Mucosa of gallbladder (tissue), 1 donor: ENCODE measurements at regions not wholly inside any gene's neighbourhood (a gene's known extent, or its start where the extent isn't known, plus 50 kb on each side); places are given as distances from the start of the nearest gene placed in this dataset.

Experiments
- DNase-seq: peaks from one replicate; pipeline ENCODE4 v3.0.0-alpha.2; 2020; ENCODE audit warnings: low spot score
- donor health status: DM: no; HTN: no; CAD: no.

DNA sequence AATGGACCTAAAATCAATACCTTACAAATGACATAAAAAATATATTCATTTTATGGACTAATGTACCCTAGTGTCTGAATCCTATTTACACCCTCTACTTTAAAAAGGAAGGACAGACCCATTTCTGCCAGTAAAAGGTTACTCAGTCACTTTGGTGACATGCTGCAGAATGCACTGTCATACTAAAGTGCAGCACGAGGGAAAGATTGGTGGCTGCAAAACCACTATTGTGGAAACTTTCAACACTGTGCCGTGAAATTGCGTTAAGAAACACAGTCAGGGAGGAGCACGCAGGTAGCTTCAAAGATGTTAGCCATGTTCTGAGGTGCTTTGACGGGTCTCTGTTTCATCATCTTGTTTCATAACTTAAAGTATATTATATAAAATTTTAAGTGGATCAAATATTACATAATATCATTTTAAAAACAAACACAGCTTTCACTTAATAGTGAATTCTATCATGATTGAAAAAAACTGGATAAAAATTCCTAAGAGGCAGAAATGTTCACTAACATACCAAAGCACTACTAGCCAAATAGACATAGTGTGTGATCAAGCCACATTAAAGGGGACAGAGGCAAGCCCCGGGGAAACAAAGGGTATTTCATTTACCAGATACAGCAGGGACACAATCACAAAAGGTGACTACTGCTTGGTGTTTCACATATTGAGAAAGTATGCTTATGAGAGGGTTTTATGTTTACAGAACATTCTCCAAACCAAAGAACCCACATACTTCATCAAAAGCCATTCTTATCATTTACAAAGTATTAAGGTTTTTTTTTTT is 330.8 kb upstream of the SOX5 start:
- no peak for DNase-seq

DNA sequence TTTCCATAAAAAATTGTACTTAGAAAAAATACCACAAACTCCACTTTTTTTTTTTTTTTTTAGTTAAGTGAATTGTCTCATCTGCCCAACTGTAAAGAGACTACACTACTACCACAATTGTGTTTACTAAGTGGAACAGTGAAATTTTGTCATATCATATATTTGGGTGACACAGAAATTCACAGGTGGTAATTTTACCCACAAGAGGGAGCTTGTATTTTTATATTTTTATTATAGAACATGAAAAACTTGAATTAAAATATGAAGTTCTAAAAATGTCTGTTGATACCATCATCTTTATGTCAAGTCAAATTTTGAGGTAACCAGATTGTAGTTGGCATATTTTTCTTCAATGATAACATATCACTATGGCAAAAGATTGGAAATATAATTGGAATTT is 329.4 kb upstream of the SOX5 start:
- DNase-seq, result no peak

DNA sequence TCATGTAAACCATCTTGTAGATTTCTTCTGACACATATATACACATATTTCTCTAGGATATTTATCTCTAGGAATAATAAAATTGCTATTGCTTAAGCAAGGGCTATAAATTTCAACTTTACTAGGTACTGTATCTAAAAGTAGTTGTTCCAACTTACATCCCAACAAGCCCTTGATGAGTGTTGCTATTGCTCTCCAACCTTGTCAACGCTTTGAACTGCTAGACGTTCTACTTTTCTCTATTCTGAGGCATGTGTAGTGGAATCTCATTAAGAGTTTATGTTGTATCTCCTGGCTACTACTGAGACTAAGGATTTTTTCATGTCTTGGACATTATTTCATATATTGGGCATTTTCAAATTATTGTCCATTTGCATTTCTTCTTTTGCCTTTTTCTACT is 321.5 kb upstream of the SOX5 start:
- no peak for DNase-seq

DNA sequence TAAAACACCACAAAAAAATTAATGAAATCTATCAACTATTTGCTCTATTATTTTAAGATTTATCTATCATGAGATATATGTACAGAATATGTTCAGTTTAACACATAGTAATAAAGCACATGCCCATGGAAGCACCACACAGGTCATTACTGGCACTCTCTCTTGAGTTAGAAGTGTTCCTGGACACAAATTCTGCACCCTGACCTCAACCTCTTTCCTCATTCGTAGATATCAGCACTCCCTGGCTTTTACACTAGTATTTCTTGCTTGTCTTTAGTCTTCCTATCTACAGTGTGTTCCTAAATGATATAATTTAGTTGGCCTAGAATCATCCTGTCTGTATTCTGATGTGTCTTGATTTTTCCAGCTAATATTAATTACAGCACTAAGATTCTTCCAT is 321.0 kb upstream of the SOX5 start:
- DNase-seq, result no peak

DNA sequence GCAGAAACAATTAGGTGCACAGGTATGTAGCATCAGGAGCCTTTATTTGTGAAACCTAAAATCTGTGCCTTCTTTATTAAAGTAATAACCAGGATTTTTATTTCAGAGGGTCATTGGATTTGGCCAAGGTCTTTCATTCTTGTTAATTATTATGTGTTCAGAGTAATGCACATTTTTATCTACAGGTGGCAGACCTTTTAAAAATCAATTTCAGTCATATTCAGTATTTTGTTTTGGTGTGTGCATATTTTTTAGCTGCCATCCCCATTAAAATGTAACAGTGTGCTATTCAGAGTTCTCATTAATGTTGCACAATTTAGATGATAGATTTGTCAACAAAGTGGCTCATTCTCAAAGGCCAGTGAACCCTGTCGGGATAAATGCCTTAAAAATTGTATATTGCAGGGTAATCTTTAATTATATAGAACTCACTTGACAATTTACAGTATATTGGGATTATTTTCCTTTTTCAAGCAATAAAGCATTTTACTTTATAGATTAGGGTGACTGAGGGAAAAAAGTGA is 319.3 kb upstream of the SOX5 start:
- DNase-seq, result no peak

DNA sequence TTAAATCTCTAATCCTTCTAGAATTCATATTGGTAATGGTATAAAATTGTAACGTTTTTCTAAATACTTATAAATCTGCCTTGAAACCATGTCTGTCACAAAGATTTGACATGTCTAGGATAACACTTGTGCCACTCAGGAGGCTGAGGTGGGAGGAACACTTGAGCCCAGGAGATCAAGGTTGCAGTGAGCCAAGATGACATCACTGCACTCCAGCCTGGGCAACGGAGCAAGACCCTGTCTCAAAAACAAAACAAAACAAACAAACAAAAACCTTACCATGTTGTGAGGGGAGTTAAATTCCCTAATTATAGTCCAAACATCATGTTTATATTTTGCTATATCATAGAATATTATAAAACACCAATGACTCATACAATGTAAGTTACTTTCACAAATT is 317.5 kb upstream of the SOX5 start:
- DNase-seq, result no peak

DNA sequence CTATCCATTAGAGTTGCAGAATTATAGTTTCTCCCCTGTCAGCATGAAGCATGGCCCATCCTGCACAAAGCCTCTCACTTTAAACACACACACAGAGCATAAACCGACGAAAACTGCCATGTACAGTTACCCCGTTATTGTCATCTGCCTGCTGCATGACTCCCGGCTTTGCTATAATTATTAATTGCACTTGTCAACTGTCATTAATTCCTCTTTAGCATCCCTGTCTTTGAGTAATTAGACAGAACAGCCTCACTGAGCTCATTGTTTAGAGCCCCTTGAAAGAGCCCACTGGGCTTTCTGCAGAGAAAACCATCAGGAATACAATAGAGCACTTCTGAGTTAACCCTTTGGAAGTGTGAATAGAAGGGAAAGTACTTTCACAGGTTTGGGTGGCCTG is 307.2 kb upstream of the SOX5 start:
- no peak for DNase-seq

DNA sequence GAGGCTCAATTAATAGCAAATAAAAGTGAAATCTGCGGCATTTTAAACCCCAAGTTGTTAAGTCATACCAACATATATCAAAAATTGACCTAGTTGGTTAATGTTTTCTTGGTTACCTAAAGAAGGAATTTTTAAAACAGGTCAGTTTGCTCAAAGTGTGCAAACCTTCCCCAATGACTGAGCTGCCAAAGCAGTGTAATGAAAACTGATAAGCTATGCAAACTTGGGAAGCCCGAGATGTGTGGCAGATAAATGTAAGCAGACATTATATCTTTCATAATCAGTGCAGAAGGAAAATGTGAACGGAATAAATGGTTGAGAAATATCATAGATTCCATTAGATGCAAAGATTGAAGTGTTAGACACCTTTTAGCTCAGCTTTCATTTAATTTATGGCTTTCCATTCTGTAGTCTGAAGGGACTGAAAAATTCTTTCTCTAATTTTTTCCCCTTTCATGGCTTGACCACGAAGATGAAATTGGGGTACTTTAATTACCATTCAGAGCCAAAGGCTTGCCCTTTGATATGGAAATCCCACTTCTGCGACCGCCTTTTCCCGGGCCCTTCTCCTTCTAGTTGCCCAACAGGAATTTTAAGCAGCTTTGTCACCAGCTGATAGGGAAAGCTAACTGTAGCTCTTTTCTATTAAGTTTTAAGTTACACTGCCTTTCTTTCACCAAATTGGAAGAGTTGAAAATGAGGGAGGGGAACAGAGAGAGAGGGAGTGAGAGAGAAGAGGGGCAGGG is 306.6 kb upstream of the SOX5 start:
- no peak for DNase-seq

DNA sequence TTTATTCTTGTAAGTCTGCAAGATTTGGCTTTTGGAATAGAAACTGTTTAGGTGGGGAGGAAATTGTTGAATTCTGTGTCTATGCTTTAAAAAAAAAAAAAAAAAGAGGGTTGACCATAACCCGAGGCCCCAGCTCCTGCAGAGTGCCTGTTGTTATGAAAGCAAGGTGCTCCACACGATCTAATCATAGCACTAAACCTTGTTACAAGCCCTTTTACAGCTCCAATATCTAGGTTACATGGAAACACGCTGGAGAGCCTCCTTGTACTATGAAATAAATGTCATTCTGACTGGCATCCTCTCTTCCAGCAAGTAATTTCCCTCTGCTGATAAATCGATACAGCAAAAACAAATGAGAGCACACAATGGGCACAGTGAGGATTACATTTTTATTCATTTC is 303.1 kb upstream of the SOX5 start:
- DNase-seq, result no peak

DNA sequence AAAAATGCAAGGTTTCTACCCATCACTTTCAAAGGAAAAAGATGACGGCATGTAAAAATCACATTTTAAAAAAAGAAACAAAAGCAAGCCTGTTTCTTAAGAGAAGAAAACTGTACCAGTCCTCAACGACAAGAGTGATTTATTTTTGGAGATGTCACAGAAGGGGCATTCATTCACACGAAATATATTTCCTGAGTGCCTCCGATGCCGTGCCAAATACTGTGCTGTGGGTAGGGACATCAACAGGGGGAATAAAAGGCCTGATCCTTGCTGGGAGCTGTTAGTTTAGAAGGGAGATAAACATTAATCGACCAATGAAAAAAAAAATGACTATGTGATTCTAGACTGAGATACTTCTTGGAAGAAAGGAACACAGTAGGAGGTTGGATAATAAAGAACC is 297.5 kb upstream of the SOX5 start:
- no peak for DNase-seq

DNA sequence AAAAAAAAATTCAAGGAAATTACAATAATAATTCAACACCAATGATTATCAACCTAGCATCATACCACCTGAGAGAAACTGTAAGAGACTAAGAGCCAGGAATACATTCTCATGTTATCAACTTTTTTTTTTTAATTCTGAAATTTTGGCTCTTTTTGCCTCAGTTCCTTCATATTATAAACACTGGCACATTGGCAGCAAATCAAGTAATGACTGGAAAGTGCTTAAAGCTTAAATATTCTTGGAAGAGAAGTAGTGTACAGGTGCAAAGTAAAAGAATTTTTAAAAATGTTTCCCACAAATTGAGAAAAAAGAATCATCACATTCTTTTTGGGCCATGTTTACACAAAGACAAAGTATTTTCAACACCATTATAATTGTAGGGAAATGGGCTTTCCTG is 296.9 kb upstream of the SOX5 start:
- no peak for DNase-seq

DNA sequence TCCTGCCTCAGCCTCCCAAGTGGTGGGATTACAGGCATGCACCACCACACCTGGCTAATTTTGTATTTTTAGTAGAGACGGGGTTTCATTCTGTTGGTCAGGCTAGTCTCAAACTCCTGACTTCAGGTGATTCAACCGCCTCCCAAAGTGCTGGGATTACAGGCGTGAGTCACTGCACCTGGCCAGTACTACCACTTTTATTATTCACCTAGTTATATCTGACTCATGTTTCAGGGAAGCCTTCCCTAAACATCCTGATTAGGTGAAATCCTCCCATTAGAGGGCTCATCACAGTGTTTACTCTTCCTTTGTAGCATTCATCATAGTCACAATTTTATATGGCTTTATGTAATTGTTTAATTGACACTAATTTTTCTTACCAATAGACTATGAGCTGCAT is 295.3 kb upstream of the SOX5 start:
- no peak for DNase-seq

DNA sequence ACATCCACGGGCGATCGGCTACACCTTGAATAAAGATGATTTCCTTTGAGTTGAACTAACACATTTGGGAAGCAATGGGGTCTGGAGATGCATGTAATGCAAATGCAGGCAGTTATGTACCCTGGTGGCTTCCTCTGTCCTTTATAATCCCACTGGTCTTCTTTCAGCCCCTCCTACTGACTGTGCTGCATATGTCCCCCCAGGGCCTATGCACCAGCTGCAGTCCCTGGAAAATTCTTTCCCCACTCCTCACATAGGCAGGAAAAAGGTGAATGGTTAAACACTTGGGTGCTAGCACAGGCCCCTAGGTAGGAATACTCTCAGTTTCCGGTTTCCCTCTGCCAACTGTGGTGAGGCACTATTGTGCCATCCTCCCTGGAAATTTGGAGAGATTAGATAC is 294.8 kb upstream of the SOX5 start:
- no peak for DNase-seq

DNA sequence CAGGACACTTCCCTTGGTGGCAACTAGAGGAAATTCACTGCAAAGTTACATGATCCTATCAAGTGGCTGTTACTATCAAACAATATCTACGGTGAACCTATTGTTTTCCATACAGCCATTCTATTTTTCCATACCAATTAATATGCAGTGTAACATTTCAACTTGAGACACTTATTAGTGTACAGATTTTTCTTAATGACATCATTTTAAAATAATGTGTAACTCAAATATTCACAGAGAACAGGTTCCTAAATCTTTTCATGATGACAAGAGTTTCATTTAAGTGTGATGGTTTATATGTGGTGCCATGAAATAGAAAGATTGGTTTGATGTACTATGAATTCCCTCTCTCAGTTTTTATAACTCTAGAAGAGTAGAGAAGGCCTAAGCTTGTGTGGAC is 291.2 kb upstream of the SOX5 start:
- no peak for DNase-seq

DNA sequence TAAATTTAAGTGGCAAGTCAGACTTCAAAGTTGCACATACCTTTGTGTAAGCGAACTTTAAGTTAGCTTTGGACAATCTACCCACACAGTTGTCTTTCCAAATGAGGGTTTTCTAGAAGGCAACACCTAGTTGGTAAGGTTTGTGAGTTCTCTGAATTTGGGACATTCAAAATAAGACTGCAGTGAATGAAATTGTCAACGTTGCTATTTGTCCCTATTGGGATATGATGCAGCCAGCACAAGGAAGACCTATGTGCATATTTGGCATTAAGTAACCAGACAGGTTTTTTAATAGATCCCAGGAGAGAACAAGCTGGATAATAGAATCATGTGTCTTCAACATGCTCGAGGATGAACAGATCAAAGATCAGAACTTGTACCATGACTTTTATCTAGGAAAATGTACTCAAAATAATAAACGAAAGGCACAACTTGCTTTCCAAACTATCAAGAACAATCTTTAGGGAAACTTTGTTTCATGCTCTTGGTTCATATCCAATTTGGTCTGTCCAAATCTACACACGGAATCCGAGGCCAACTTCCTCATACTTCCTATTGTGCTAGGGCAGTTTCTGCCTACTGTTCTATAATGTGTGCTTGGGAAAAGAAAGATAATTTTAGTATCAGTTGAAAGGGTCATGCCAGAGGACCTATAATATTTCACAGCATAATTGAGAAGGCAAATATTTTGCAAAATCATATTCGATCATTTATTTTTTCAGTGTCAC is 284.2 kb upstream of the SOX5 start:
- peak; percentile 31 for DNase-seq

DNA sequence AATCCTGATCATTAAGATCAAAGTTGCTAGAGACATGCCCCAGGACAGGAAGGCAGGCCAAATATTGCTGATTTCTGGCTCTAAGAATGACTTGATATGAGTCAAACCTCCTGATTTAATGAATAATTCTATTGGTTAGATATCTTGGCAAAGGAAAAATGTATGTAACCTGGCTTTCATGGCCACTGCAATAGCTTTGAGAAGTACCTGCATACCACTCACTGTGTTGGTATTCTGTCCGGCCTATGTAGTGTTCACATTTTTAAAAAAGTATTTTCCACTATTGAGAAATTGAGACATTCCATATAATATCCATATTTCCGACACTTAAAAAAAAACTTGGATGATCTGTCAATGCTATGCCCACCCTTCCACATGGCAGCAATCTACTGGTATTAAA is 283.1 kb upstream of the SOX5 start:
- no peak for DNase-seq

DNA sequence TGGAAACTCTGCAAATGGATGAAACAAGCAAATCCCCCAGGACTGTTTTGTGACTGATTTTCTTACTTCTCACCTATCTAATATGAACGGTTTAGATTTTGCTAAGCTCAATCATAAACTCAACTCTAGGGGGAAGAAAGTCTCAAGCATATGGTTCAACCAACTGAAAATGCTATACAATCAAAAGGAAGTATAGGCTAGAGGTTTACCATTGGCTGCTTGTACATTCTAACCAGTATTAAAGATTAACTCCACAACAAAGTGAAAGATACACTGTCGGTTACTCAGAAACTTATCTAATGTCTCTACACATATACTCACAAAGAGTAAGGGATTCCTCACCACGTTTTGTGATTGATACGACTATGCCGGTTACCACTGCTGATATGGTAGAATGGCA is 281.8 kb upstream of the SOX5 start:
- no peak for DNase-seq

DNA sequence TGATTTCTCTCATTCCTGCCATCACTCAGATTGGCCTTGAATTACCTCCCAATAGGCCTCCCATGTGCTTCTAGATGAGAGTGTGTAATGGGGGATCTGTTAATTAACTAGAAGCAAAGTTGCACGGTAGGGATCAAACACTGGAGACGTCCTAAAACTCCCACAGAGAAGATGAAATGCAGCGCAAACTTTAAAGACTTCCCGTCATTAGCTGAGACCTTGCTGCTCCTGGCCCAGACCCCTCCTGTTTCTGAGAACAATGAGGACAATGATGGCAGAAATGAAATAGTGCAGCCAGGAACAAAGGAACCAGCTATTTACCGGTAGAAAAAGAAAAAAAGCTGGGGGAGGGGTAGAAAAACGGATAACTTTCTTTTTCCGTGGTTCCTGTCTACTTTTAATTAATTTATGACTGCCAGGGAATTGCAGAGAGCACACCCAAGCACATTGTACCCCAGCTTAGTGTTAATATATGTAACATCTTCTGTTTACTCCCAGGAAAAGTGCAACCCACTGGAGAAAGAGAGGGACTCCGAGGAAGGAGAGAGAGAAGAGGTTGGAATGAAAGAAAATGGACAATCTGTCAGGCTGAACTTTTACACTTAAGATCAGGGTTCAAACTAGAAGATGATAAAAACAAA is 280.7 kb upstream of the SOX5 start:
- DNase-seq, result no peak

DNA sequence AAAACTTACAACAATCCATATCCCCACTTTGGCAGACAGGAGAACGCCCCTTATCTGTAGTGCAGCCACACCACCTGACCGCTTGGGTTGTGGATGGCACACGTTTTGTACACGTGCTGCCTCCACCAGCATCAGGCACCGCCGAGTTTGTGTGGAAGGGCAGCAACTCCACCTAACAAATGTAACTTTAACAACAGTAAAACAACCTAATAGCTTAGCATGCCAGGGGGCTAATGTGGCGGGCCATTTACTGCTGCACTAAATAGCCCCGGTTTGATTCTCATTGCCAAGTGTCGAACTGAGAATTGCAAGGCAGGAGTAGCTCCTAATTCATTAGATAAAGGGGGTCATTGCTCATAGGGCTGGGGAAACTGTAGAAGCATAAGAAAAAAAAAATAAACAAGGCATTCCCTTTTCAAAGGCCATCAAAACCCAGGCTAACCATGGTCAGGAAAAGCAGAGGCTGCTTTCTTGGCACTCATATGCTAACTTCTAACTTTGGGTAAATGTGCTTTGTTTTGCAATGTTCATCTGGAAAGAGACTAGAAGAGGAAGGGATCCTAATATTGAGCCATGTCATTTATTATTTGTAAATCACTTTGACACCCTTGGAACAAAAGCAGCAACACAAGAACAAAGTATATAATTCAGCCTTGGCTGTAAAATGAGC is 279.7 kb upstream of the SOX5 start:
- no peak for DNase-seq

DNA sequence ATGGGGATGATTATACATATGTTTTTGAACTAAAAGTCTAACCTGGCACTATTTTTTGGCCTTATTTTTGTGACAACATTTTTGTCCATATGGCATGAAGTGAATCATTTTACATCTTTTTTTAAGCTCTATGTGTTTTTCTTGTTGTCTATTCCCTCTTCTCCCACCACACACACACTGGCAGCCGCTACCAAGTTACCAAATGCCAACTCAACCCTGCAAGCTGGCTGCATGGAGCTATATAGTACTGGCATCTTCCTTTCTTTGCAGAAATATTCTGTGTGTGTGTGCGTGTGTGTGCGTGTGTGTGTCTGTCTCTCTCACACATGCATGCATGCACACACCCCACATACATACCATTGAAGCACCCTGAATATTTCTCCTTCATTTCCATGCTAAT is 278.9 kb upstream of the SOX5 start:
- no peak for DNase-seq

DNA sequence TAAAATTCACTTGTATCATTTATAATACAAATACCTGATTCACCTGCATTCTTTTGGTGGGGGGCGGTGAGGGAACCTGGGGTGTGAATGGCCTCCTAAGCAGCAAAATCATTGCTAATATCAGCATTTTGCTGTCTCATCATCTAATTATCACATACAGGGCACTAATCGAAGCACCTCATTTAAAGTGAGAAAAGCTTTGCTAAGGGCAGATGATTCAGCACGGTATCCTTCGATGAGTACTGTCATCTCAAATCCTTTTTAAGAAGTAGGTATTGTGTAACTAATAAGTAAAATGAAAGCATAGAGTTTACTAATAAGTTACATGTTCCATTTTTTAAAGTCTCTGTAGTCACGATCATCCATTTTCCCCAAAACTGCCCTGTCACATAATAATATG is 278.1 kb upstream of the SOX5 start:
- DNase-seq, result no peak
